ENCODE measurements at regions not wholly inside any gene's neighbourhood (a gene's known extent, or its start where the extent isn't known, plus 50 kb on each side); places are given as distances from the start of the nearest gene placed in this dataset.
"Not testable (repeated sequence)": the region's sequence is repeated elsewhere in the genome, so short reads cannot be mapped to it uniquely, and the experiment has no call there.

GRCh38 chr2:375270-375955 is 87.5 kb upstream of the ALKAL2 start:
- no peak for DNase-seq

- no peak for DNase-seq
Measured at GRCh38 chr2:368386-368785, 80.5 kb upstream of the ALKAL2 start.

- no peak for DNase-seq
Measured at GRCh38 chr2:367246-367645, 79.4 kb upstream of the ALKAL2 start.

- no peak for DNase-seq
Measured at GRCh38 chr2:366706-367105, 78.8 kb upstream of the ALKAL2 start.

- DNase-seq = no peak
Measured at GRCh38 chr2:365367-366275, 77.7 kb upstream of the ALKAL2 start.

- no peak for DNase-seq
Measured at GRCh38 chr2:363824-364470, 76.1 kb upstream of the ALKAL2 start.

- no peak for DNase-seq
Measured at GRCh38 chr2:362924-363323, 75.0 kb upstream of the ALKAL2 start.

GRCh38 chr2:360124-360523 is 72.2 kb upstream of the ALKAL2 start:
- no peak for DNase-seq

- DNase-seq = no peak
Measured at GRCh38 chr2:359047-359446, 71.2 kb upstream of the ALKAL2 start.

GRCh38 chr2:357811-358210 is 69.9 kb upstream of the ALKAL2 start:
- DNase-seq = no peak

GRCh38 chr2:356304-356703 is 68.4 kb upstream of the ALKAL2 start:
- not testable (repeated sequence) for DNase-seq

- DNase-seq = no peak
Measured at GRCh38 chr2:355773-356172, 67.9 kb upstream of the ALKAL2 start.

GRCh38 chr2:352696-353095 is 64.8 kb upstream of the ALKAL2 start:
- DNase-seq = no peak

GRCh38 chr2:349390-349789 is 61.5 kb upstream of the ALKAL2 start:
- no peak for DNase-seq

GRCh38 chr2:348361-348916 is 60.5 kb upstream of the ALKAL2 start:
- DNase-seq = no peak

GRCh38 chr2:344811-345210 is 56.9 kb upstream of the ALKAL2 start:
- no peak for DNase-seq

- no peak for DNase-seq
Measured at GRCh38 chr2:343355-343754, 55.5 kb upstream of the ALKAL2 start.

GRCh38 chr2:341912-342311 is 54.0 kb upstream of the ALKAL2 start:
- no peak for DNase-seq

GRCh38 chr2:341017-341542 is 53.2 kb upstream of the ALKAL2 start:
- DNase-seq = no peak
